ENCODE measurements at regions not wholly inside any gene's neighbourhood (a gene's known extent, or its start where the extent isn't known, plus 50 kb on each side); places are given as distances from the start of the nearest gene placed in this dataset.
A peak's percentile ranks its signal among the peaks of the same experiment; 100 is the strongest.
"Not testable (repeated sequence)": the region's sequence is repeated elsewhere in the genome, so short reads cannot be mapped to it uniquely, and the experiment has no call there.

DNA sequence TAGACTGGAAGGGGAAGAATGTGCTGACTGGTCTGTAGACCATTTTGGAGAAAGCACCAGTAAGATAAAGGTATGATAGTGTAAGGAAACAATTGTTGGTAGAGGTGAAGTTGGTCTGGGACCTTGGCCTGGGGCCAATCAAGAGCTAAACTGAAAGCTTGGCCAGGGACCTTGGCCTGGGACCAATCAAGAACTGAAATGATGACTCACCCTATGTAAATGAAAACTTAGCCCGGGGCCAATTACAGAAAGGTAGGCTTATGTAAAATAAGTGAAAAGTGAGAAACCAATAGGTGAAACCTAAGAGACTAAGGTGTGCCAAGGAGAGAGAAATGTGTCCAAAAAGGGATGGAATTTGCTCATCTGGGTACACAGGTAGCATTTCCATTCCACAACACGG is 776.0 kb downstream of the C12orf50 start:
- no peak for DNase-seq (ENCODE audit: low read depth)

- no peak for DNase-seq (ENCODE audit: low read depth)
These were observed 782.5 kb downstream of the C12orf50 start for GRCh38 chr12:87246726-87247125.

- no peak for DNase-seq (ENCODE audit: low read depth)
These were observed 790.7 kb downstream of the C12orf50 start for GRCh38 chr12:87238466-87238865.

GRCh38 chr12:87234898-87235297 is 794.3 kb downstream of the C12orf50 start:
- DNase-seq (ENCODE audit: low read depth), result no peak

DNA sequence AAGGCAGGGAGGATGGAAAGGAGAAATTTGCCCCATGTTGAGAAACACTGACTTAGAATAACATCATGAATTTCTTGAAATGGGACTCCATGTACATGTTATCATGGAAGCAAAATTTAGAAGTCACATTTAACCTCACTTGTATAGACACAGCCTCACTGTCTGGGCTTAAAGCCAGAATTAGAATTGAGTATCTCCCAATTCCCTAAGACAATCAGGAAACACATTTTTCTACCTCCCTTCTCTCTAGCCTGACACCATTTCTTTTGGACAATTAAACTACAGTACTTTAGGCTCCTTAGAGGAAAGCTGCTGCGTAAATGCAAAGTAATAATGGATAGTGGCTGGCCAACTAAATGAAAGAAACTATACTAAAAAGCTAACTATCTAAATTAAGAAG is 795.5 kb downstream of the C12orf50 start:
- DNase-seq (ENCODE audit: low read depth), result no peak

DNA sequence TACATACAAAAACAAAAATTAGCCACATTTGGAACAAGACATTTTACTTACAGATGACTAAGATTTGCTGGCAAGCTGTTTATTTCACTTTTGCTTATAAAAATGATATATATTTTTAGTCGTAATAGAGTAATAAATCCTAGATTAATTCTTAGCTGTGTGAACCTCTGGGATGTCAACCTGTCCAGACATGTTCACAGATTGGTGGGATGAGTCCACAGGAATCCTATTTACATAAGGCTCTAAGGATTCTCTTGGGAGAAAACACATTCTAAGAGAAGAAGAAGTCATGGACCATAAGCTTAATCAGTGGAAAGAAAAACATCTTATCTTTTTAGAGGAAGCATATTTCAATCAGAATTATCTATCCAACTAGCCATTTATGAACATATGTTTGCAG is 797.4 kb downstream of the C12orf50 start:
- DNase-seq (ENCODE audit: low read depth), result no peak

GRCh38 chr12:87230441-87230840 is 798.8 kb downstream of the C12orf50 start:
- DNase-seq (ENCODE audit: low read depth), result no peak

DNA sequence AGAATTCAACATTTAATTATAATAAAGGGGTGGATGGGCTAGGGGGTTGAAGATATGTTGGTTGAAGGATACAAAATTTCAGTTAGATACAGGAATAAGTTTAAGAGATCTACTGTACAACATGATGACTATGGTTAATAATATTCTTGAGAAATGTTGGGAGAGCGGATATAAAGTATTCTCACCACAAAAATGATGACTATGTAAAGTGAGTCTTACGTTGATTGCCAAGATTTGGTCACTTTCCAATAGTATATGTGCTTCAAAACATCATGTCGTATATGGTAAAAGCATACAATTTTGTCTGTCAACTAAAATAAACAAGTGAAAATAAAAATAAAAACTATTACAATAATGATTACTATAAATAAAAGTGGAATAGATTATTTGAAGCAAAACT is 802.0 kb downstream of the C12orf50 start:
- peak; percentile 11 for DNase-seq (ENCODE audit: low read depth)

DNA sequence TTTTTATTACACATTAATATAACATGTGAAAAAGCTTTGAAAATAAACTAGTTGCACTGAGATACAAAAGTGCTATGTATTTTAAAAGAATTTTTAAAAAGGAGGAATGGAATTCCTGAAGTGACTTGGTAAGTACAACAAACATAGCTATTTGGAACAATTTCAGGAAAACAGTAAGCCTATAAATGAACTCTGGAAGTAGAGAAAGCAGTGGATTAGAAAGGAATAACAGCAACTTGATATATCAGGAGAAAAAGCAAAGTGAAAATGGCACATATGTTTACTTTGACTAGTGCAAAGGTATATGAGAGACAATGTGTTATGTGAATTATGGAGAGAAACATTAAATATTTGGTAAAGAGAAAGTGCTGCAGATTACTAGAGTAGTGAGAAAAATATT is 811.7 kb downstream of the C12orf50 start:
- DNase-seq (ENCODE audit: low read depth), result no peak

GRCh38 chr12:87216436-87216835 is 812.8 kb downstream of the C12orf50 start:
- no peak for DNase-seq (ENCODE audit: low read depth)

DNA sequence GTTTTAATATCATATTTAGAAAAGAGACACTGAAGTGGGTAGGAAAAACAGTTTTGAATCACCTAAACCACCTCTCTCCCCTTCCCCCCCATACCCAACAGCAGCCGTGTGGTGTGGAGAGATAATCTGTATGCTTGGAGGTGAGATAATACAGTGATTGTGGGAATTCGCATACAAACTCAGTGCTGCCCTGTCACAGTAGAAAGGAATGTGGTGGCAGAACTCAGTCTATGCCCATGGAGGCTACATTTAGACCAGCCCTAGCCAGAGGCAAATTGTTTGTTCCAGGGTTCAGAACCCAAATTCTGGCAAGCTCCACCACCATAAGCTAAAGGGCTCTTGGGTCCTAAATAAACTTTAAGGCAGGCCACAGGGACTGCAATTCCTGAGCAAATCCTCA is 827.0 kb downstream of the C12orf50 start:
- no peak for DNase-seq (ENCODE audit: low read depth)

DNA sequence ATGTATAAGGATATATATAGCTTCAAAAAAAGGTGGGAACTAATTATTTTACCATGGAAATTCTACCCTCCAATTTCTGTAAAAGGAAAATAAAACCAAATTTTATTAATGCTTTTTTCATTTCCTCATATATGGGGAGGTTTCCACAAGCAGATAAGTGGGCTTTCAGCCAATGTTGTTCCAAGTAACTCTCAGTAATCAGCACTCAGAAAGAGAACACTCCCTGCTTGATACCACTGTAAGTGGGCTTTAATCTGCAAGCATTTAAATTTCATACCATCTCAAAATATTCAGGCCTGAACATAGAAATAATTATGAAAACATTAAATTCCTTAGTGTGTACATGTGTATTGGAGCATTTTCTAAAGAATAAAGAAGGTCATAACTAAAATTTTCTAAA is 827.6 kb downstream of the C12orf50 start:
- no peak for DNase-seq (ENCODE audit: low read depth)

DNA sequence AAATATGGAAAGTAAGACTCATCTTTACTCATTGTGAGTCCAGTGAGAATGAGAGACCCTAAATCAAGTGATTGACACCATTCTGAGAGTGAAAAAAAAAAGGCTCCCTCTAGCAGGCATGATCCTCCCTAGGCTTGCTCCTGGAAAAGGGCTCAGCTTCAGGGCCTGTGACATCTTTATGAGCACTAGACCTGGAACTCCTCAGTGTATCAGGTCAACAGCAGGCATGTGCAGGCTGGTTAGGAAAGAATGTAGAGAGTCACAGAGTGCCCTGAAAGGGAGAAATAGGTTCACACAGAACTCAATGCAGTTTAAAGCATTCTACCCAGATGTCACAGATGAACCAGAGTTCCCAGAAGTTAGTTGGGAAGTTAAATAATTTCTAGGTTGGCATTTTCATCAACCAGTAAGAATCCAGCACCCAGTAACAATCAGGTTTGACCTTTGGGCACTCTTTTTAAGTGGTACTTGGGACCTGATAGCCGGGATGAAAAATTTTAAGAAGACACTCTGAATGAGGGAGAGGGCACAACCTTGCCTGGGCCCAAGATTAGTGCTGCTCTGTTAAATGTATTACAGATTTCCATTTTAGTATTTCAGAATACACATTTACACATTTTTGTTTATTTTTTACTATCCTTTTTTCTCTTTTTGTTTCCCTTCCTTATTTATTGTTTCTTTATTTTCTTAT is 828.8 kb downstream of the C12orf50 start:
- DNase-seq (ENCODE audit: low read depth), result no peak

GRCh38 chr12:87198181-87198580 is 831.0 kb downstream of the C12orf50 start:
- no peak for DNase-seq (ENCODE audit: low read depth)

GRCh38 chr12:87196321-87196720 is 832.9 kb downstream of the C12orf50 start:
- no peak for DNase-seq (ENCODE audit: low read depth)

- DNase-seq (ENCODE audit: low read depth), result not testable (repeated sequence)
These were observed 834.8 kb downstream of the C12orf50 start for GRCh38 chr12:87194389-87194788.

DNA sequence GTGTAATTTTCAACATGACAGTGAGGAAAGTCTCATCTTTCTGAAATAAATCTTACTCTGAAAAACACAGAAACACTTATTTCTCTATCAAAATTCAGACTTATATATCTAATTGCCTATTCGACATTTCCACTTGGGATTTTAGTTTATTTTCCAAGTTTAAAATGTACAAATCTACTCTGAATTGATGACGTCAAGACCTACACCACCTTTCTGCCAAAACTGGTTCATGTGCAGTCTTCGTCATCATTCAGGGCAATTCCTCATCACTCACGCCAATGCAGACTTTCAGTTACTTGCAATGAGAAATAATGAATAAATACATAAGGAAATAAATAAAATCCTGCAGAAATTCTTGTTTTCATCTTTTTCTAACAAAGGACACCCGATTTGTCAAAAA is 843.8 kb downstream of the C12orf50 start:
- no peak for DNase-seq (ENCODE audit: low read depth)

DNA sequence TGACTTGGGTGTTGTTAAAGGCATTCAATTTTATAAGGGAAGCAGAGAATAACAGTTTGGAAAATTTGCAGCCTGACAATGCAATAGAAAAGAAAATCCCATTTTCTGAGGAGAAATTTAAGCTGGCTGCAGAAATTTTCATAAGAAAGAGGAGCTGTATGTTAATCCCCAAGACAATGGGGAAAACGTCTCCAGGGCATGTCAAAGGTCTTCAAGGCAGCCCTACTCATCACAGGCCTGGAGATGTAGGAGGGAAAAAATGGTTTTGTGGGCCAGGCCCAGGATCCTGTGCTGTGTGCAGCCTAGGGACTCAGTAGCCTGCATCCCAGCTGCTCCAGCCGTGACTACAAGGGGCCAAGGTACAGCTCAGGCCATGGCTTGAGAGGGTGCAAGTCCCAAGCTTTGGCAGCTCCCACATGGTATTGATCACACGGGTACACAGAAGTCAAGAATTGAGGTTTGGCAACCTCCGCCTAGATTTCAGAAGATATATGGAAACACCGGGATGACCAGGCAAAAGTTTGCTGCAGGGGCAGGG is 846.4 kb downstream of the C12orf50 start:
- no peak for DNase-seq (ENCODE audit: low read depth)

- DNase-seq (ENCODE audit: low read depth), result no peak
These were observed 857.8 kb downstream of the C12orf50 start for GRCh38 chr12:87171356-87171755.

GRCh38 chr12:87169010-87169409 is 860.2 kb downstream of the C12orf50 start:
- no peak for DNase-seq (ENCODE audit: low read depth)

- DNase-seq (ENCODE audit: low read depth), result no peak
These were observed 863.3 kb downstream of the C12orf50 start for GRCh38 chr12:87165733-87166375.

- no peak for DNase-seq (ENCODE audit: low read depth)
These were observed 866.1 kb downstream of the C12orf50 start for GRCh38 chr12:87163122-87163521.

DNA sequence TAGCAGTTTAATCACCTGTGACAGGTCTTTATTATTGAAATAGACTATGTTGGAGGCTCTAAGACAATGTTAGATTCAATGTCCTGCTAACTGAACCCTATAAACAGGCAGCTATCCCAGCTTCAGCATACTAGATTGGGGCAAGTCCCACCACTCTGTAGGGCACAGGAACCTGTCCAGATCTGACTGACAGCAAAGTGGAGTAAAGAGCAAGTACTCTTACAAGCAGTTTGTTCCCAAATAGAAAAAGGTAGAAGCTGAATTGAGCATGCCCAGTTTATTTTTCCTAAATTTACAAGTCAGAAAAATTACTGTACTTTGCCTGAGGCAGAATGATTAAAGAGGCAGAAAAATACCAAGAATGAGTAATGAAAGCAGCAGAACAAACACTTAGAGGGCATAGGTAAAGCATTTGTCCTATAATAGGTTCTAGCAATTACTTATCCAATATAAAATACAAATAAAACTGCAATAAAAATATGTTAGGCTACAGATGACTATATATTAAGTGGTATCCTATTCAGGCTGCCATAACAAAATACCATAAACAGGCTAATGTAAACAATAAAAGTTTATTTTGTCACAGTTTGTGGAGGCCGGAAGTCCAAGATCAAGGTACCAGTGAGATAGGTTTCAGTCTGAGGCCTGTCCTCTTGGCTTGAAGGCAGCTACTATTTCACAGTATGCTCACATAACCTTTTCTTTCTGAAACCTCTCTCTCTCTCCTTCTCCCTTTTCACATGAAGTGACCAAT is 868.2 kb downstream of the C12orf50 start:
- no peak for DNase-seq (ENCODE audit: low read depth)
